Esophagus muscularis mucosa (tissue), 3 donors: ENCODE measurements at regions not wholly inside any gene's neighbourhood (a gene's known extent, or its start where the extent isn't known, plus 50 kb on each side); places are given as distances from the start of the nearest gene placed in this dataset.

Experiments
- EP300 ChIP-seq: sonication (generic); formaldehyde crosslinking; IDR thresholded peaks from one replicate; pipeline ENCODE4 v1.6.1; 2017; ENCODE audit warnings: antibody characterized with exemption
- TF ChIP-seq, protein P1 (sequence below), 3 experiments: fragments of 200-600 bp in 2 of 3; fragments of 450-650 bp in 1 of 3; sonication (generic) in 2 of 3; IDR thresholded peaks; one replicate each; pipeline ENCODE4 v1.5.1; 2017 to 2019; ENCODE audit warnings: antibody characterized with exemption in 3 of 3, mild to moderate bottlenecking in 2 of 3, moderate library complexity in 1 of 3

DNA sequence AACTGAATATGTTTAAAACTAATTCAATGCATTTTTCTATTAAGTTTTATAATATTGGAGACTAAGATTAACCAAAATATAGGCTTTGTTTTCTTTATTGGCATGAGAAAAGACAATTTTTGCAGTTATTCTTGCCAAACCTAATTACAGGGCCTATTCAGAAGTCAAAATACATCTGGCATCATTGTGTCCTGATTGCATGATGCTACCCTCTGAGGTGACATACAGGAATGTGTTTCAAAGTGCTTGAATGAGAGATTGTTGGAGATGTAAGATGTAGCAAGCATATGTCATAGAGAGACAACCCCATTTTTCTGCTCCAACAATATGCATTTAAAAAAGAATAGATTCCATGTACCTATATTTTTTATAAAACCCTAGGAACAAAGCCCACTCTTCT lies 1036.4 kb downstream of the PCDH18 start:
- TF ChIP-seq EP300, result no peak
- TF ChIP-seq, protein P1, sequence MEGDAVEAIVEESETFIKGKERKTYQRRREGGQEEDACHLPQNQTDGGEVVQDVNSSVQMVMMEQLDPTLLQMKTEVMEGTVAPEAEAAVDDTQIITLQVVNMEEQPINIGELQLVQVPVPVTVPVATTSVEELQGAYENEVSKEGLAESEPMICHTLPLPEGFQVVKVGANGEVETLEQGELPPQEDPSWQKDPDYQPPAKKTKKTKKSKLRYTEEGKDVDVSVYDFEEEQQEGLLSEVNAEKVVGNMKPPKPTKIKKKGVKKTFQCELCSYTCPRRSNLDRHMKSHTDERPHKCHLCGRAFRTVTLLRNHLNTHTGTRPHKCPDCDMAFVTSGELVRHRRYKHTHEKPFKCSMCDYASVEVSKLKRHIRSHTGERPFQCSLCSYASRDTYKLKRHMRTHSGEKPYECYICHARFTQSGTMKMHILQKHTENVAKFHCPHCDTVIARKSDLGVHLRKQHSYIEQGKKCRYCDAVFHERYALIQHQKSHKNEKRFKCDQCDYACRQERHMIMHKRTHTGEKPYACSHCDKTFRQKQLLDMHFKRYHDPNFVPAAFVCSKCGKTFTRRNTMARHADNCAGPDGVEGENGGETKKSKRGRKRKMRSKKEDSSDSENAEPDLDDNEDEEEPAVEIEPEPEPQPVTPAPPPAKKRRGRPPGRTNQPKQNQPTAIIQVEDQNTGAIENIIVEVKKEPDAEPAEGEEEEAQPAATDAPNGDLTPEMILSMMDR (IDR thresholded peaks at IDR 0.05), result no peak
